ENCODE measurements at regions not wholly inside any gene's neighbourhood (a gene's known extent, or its start where the extent isn't known, plus 50 kb on each side); places are given as distances from the start of the nearest gene placed in this dataset.
"Not testable (repeated sequence)": the region's sequence is repeated elsewhere in the genome, so short reads cannot be mapped to it uniquely, and the experiment has no call there.

- DNase-seq (ENCODE audit: low read depth in 3 of 3), result no peak
Measured at GRCh38 chr10:108975459-108976058, 947.8 kb downstream of the XPNPEP1 start.

GRCh38 chr10:108970016-108970415 is 953.3 kb downstream of the XPNPEP1 start:
- no peak for DNase-seq (ENCODE audit: low read depth in 3 of 3)

- DNase-seq (ENCODE audit: low read depth in 3 of 3), result no peak
Measured at GRCh38 chr10:108966411-108966810, 956.9 kb downstream of the XPNPEP1 start.

- no peak for DNase-seq (ENCODE audit: low read depth in 3 of 3)
Measured at GRCh38 chr10:108966005-108966404, 957.3 kb downstream of the XPNPEP1 start.

GRCh38 chr10:108962172-108962571 is 961.1 kb downstream of the XPNPEP1 start:
- no peak for DNase-seq (ENCODE audit: low read depth in 3 of 3)

- DNase-seq (ENCODE audit: low read depth in 3 of 3), result no peak
Measured at GRCh38 chr10:108957681-108958080, 965.6 kb downstream of the XPNPEP1 start.

GRCh38 chr10:108956149-108956548 is 967.2 kb downstream of the XPNPEP1 start:
- no peak for DNase-seq (ENCODE audit: low read depth in 3 of 3)

GRCh38 chr10:108920029-108920428 is 1003.3 kb downstream of the XPNPEP1 start:
- not testable (repeated sequence) for DNase-seq (ENCODE audit: low read depth in 3 of 3)

- no peak for DNase-seq (ENCODE audit: low read depth in 3 of 3)
Measured at GRCh38 chr10:108913300-108913699, 1010.0 kb downstream of the XPNPEP1 start.

GRCh38 chr10:108911814-108912541 is 1011.3 kb downstream of the XPNPEP1 start:
- DNase-seq (ENCODE audit: low read depth in 3 of 3), result no peak

GRCh38 chr10:108908096-108908495 is 1015.2 kb downstream of the XPNPEP1 start:
- DNase-seq (ENCODE audit: low read depth in 3 of 3), result no peak

- DNase-seq (ENCODE audit: low read depth in 3 of 3), result no peak
Measured at GRCh38 chr10:108905821-108906220, 1017.5 kb downstream of the XPNPEP1 start.

GRCh38 chr10:108905171-108905570 is 1018.1 kb downstream of the XPNPEP1 start:
- DNase-seq (ENCODE audit: low read depth in 3 of 3), result no peak

GRCh38 chr10:108904163-108904838 is 1019.0 kb downstream of the XPNPEP1 start:
- DNase-seq (ENCODE audit: low read depth in 3 of 3), result no peak

- no peak for DNase-seq (ENCODE audit: low read depth in 3 of 3)
Measured at GRCh38 chr10:108902619-108903285, 1020.6 kb downstream of the XPNPEP1 start.

GRCh38 chr10:108901781-108902618 is 1021.3 kb downstream of the XPNPEP1 start:
- DNase-seq (ENCODE audit: low read depth in 3 of 3), result no peak

GRCh38 chr10:108899670-108900069 is 1023.6 kb downstream of the XPNPEP1 start:
- no peak for DNase-seq (ENCODE audit: low read depth in 3 of 3)

- no peak for DNase-seq (ENCODE audit: low read depth in 3 of 3)
Measured at GRCh38 chr10:108894402-108895301, 1028.7 kb downstream of the XPNPEP1 start.

- DNase-seq (ENCODE audit: low read depth in 3 of 3), result no peak
Measured at GRCh38 chr10:108877095-108877561, 1046.2 kb downstream of the XPNPEP1 start.

- no peak for DNase-seq (ENCODE audit: low read depth in 3 of 3)
Measured at GRCh38 chr10:108872854-108873253, 1050.5 kb downstream of the XPNPEP1 start.

Measured in stimulated activated CD4-positive, alpha-beta T cell treated with anti-CD3 and anti-CD28 coated beads, TNF-alpha, amount 100 ng/mL, for 24 hours (primary cell).